ENCODE measurements at regions not wholly inside any gene's neighbourhood (a gene's known extent, or its start where the extent isn't known, plus 50 kb on each side); places are given as distances from the start of the nearest gene placed in this dataset.

GRCh38 chr1:79777481-79778219 is 771.1 kb upstream of the ADGRL4 start:
- TF ChIP-seq CTCF (IDR thresholded peaks at IDR 0.05): no peak
- no peak for TF ChIP-seq ZFX (IDR thresholded peaks at IDR 0.05; ENCODE audit: borderline replicate concordance)
- no peak overlapping the region for H3K27ac ChIP-seq

- no peak overlapping the region for H3K27ac ChIP-seq
- TF ChIP-seq CTCF (IDR thresholded peaks at IDR 0.05) (no peak), ZFX (IDR thresholded peaks at IDR 0.05; ENCODE audit: borderline replicate concordance) (no peak)
Observed at GRCh38 chr1:79775402-79775801, 768.9 kb upstream of the ADGRL4 start.

GRCh38 chr1:79773385-79773784 is 766.9 kb upstream of the ADGRL4 start:
- TF ChIP-seq CTCF (IDR thresholded peaks at IDR 0.05) (no peak), ZFX (IDR thresholded peaks at IDR 0.05; ENCODE audit: borderline replicate concordance) (no peak)
- no peak overlapping the region for H3K27ac ChIP-seq

- no peak for TF ChIP-seq CTCF (IDR thresholded peaks at IDR 0.05)
- TF ChIP-seq ZFX (IDR thresholded peaks at IDR 0.05; ENCODE audit: borderline replicate concordance): no peak
- H3K27ac ChIP-seq: no peak overlapping the region
Observed at GRCh38 chr1:79762461-79762860, 755.9 kb upstream of the ADGRL4 start.

GRCh38 chr1:79760531-79760930 is 754.0 kb upstream of the ADGRL4 start:
- no peak overlapping the region for H3K27ac ChIP-seq
- TF ChIP-seq CTCF (IDR thresholded peaks at IDR 0.05) (no peak), ZFX (IDR thresholded peaks at IDR 0.05; ENCODE audit: borderline replicate concordance) (no peak)

DNA sequence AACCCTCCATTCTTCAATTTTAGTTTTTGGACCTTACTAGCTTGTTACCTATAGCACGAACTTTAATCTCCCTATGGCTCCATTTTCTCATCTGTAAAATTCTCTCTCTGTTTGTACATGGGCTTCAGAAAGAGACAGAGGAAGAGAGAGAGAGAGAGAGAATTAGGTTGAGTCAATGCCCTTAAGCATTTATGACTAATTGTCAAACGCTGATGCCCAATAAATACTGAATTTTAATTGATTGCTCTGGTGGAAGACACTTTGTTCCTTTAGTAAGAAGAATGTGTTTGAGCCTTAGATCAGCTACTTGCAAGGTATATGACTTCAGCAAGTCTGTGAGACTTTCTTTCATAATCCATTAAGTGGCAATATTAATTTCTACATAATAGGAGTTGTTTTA is 743.1 kb upstream of the ADGRL4 start:
- TF ChIP-seq CTCF (IDR thresholded peaks at IDR 0.05) (no peak), ZFX (IDR thresholded peaks at IDR 0.05; ENCODE audit: borderline replicate concordance) (no peak)
- H3K27ac ChIP-seq: no peak overlapping the region

- no peak overlapping the region for H3K27ac ChIP-seq
- TF ChIP-seq ZFX (IDR thresholded peaks at IDR 0.05; ENCODE audit: borderline replicate concordance) (no peak), CTCF (IDR thresholded peaks at IDR 0.05) (no peak)
Observed at GRCh38 chr1:79745929-79746328, 739.4 kb upstream of the ADGRL4 start.
